Epithelial cell of esophagus (primary cell): ENCODE measurements at regions not wholly inside any gene's neighbourhood (a gene's known extent, or its start where the extent isn't known, plus 50 kb on each side); places are given as distances from the start of the nearest gene placed in this dataset.

Source experiments
- DNase-seq: peaks from one replicate; pipeline ENCODE4 v3.0.0; 2010; ENCODE audit warnings: low read depth
- H3K4me3 ChIP-seq: 2 replicates; pipeline ENCODE4 v1.5.1; 2011; ENCODE audit warnings: mild to moderate bottlenecking, low read length, control low read depth
- TF ChIP-seq, protein P1 (sequence below): IDR thresholded peaks from 2 replicates; pipeline ENCODE4 v1.5.1; 2011; ENCODE audit warnings: low read depth, mild to moderate bottlenecking, low read length, control low read depth, inconsistent platforms; ENCODE audit not compliant: insufficient read depth; ENCODE audit errors: missing control alignments

GRCh38 chr16:63530208-63530607, 1494.0 kb upstream of the CDH8 start:
- no peak overlapping the region for H3K4me3 ChIP-seq
- TF ChIP-seq, protein P1, sequence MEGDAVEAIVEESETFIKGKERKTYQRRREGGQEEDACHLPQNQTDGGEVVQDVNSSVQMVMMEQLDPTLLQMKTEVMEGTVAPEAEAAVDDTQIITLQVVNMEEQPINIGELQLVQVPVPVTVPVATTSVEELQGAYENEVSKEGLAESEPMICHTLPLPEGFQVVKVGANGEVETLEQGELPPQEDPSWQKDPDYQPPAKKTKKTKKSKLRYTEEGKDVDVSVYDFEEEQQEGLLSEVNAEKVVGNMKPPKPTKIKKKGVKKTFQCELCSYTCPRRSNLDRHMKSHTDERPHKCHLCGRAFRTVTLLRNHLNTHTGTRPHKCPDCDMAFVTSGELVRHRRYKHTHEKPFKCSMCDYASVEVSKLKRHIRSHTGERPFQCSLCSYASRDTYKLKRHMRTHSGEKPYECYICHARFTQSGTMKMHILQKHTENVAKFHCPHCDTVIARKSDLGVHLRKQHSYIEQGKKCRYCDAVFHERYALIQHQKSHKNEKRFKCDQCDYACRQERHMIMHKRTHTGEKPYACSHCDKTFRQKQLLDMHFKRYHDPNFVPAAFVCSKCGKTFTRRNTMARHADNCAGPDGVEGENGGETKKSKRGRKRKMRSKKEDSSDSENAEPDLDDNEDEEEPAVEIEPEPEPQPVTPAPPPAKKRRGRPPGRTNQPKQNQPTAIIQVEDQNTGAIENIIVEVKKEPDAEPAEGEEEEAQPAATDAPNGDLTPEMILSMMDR: peak; percentile 24
- DNase-seq: no peak

DNA sequence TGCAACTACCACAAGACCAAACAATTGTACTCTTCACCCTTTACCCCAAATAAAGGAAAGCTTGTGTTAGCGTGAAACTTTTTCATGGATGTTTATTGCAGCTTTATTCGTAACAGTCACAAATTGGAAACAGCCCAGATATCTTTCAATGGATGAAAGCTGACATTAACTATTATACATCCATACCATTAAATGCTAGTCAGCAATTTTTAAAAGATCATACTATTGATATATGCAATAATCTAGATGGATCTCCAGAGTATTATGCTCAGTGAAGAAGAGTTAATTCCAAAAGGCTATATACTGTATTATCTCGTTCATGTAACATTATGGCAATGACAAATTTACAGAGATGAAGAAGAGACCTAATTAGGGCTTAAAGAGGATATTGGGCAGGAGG, 1491.2 kb upstream of the CDH8 start:
- no peak for DNase-seq
- H3K4me3 ChIP-seq: no peak overlapping the region
- TF ChIP-seq, protein P1: no peak

DNA sequence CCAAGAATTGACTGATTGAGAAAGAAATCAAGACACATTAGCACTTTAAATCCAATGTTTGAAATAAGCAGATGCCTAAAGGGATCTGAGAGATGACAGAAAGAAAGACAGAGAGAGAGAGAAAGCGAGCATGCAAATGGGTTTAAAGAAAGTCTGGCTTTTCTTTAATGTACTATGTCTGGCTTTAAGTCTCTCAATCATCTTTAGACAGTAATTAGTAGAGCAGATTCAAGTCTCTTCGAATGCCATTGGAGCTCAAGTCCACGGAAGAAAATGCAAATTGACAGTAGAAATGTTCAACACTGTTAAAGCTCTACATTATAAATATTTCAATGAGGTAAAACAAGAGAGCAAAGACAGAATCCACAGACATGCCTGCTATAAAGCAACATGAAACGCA, 1480.2 kb upstream of the CDH8 start:
- TF ChIP-seq, protein P1: no peak
- no peak overlapping the region for H3K4me3 ChIP-seq
- DNase-seq: no peak

- TF ChIP-seq, protein P1: no peak
- no peak for DNase-seq
- H3K4me3 ChIP-seq: no peak overlapping the region
Measured at GRCh38 chr16:63512910-63513309, 1476.7 kb upstream of the CDH8 start.

DNA sequence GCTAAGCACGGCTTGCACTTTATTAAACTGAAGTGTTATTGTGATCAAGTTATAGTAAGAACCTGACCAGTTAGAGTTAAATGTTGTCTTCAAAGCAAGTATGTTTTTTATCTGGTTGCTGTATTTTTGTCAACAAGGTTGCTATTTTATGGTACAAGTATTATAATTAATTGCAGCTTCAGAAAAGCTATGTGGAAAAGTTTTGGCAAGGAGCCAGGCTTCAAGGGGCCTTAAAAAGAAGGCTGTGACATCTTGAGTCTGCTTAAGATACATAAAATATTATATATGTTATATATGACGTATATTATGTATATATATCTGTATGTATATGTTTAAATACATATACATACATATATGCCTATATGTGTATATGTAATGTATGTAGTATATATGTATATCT, 1461.2 kb upstream of the CDH8 start:
- DNase-seq: no peak
- TF ChIP-seq, protein P1: no peak

DNA sequence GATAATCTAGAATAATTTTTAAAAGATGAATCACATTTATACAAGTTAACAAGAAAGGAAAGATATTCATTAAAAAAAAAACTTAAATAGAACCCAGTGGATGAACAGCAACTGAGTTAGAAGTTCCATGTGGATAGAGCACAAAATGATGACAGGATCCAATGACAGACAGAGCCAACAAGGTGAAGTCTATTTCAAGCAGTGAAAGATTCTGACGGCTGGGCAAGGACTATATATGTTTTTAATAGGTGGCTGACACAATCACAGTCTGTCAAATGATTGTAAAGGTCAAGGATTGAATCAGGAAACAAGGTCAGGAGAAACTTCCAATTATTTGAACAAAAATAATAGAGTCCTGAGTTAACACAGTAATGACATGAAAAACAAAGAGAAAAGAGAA, 1460.0 kb upstream of the CDH8 start:
- DNase-seq: no peak
- TF ChIP-seq, protein P1: no peak
- H3K4me3 ChIP-seq: no peak overlapping the region

More for the DNA sequence above, 1461.2 kb upstream of the CDH8 start:
- H3K4me3 ChIP-seq: no peak overlapping the region

DNA sequence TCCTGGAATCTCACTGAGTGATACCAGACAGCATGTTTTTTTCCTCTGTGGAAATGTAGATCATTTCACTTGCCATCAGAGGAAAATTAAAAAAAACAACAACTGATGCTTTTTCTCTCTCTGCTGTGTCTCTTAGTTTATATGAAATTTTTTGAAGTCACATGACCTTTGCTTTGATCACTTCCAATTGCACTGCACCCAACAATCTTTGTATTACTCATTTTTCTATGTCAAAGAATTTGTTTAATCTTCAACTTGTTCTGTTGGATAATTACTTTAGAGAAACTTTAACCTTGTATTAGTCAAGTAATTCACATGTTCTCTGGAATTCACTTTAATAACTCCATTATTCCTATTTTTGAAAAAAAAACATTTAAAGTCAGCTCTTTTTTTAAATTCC, 1452.7 kb upstream of the CDH8 start:
- H3K4me3 ChIP-seq: no peak overlapping the region
- TF ChIP-seq, protein P1: no peak

More for the DNA sequence above, 1452.7 kb upstream of the CDH8 start:
- no peak for DNase-seq
